ENCODE measurements at regions not wholly inside any gene's neighbourhood (a gene's known extent, or its start where the extent isn't known, plus 50 kb on each side); places are given as distances from the start of the nearest gene placed in this dataset.
"Not testable (repeated sequence)": the region's sequence is repeated elsewhere in the genome, so short reads cannot be mapped to it uniquely, and the experiment has no call there.

- peak; percentile 66 for DNase-seq
Measured at GRCh38 chr15:22263738-22264137, 183.4 kb downstream of the OR4M2 start.

- DNase-seq = not testable (repeated sequence)
Measured at GRCh38 chr15:22264272-22264671, 183.9 kb downstream of the OR4M2 start.

- peak; percentile 63 for DNase-seq
Measured at GRCh38 chr15:22265056-22265945, 185.0 kb downstream of the OR4M2 start.

GRCh38 chr15:22265970-22266369, 185.6 kb downstream of the OR4M2 start:
- DNase-seq = peak; percentile 49

- peak; percentile 46 for DNase-seq
Measured at GRCh38 chr15:22267761-22268160, 187.4 kb downstream of the OR4M2 start.

- DNase-seq = peak; percentile 48
Measured at GRCh38 chr15:22268201-22268600, 187.9 kb downstream of the OR4M2 start.

- DNase-seq = peak; percentile 44
Measured at GRCh38 chr15:22268654-22269053, 188.3 kb downstream of the OR4M2 start.

GRCh38 chr15:22272286-22273160, 186.2 kb upstream of the GOLGA6L22 start:
- not testable (repeated sequence) for DNase-seq

GRCh38 chr15:22273185-22273584, 185.5 kb upstream of the GOLGA6L22 start:
- DNase-seq = not testable (repeated sequence)

- not testable (repeated sequence) for DNase-seq
Measured at GRCh38 chr15:22274376-22274775, 184.3 kb upstream of the GOLGA6L22 start.

GRCh38 chr15:22280770-22281169, 177.9 kb upstream of the GOLGA6L22 start:
- not testable (repeated sequence) for DNase-seq

- DNase-seq = not testable (repeated sequence)
Measured at GRCh38 chr15:22282794-22283533, 175.7 kb upstream of the GOLGA6L22 start.

- DNase-seq = not testable (repeated sequence)
Measured at GRCh38 chr15:22284795-22285420, 173.8 kb upstream of the GOLGA6L22 start.

- DNase-seq = not testable (repeated sequence)
Measured at GRCh38 chr15:22291054-22291453, 167.6 kb upstream of the GOLGA6L22 start.

GRCh38 chr15:22303112-22303511, 155.6 kb upstream of the GOLGA6L22 start:
- DNase-seq = not testable (repeated sequence)
